ENCODE measurements at regions not wholly inside any gene's neighbourhood (a gene's known extent, or its start where the extent isn't known, plus 50 kb on each side); places are given as distances from the start of the nearest gene placed in this dataset.

DNA sequence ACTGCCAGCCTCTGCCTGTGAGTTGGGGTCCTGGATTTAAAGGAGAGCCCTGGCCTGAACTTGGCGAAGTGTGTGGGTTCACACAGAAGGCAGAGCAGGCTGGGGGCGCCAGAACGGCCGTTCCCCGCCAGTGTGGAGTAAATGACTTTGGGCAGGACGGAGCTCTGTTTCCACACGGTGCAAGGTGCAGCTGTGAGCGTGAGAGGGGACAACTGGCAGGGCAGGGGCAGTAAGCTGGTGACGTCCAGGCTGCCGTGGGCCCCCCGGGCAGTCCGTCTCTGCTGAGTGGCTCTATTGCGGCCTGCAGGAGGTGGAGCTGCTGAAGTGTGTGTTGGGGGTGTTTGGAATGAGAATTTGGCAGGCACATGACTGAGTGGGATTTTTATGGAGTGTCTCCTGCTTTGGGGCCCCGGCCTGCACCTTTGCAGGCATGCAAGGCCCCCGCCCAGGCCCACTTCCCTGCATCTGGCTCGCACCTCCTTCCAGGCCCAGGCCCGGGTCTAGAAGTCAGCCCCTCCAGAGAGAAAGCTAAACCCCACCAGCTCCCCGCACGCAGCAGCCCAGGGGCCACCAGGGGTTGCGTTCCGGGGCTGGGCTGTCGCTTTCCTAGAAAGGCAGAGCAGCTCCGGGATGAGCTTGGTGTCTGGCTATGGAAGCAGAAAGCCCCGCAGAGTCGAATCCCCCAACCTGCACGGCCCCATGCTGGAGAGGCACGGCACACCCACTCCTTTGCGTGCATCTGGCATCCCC lies 62.2 kb upstream of the GRPEL1 start:
- no peak for TF ChIP-seq POLR2A (IDR thresholded peaks at IDR 0.05)
- TF ChIP-seq, protein P1, sequence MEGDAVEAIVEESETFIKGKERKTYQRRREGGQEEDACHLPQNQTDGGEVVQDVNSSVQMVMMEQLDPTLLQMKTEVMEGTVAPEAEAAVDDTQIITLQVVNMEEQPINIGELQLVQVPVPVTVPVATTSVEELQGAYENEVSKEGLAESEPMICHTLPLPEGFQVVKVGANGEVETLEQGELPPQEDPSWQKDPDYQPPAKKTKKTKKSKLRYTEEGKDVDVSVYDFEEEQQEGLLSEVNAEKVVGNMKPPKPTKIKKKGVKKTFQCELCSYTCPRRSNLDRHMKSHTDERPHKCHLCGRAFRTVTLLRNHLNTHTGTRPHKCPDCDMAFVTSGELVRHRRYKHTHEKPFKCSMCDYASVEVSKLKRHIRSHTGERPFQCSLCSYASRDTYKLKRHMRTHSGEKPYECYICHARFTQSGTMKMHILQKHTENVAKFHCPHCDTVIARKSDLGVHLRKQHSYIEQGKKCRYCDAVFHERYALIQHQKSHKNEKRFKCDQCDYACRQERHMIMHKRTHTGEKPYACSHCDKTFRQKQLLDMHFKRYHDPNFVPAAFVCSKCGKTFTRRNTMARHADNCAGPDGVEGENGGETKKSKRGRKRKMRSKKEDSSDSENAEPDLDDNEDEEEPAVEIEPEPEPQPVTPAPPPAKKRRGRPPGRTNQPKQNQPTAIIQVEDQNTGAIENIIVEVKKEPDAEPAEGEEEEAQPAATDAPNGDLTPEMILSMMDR (IDR thresholded peaks at IDR 0.05), result no peak
- no peak for TF ChIP-seq EP300 (IDR thresholded peaks at IDR 0.05)
